ENCODE measurements at regions not wholly inside any gene's neighbourhood (a gene's known extent, or its start where the extent isn't known, plus 50 kb on each side); places are given as distances from the start of the nearest gene placed in this dataset.

DNA sequence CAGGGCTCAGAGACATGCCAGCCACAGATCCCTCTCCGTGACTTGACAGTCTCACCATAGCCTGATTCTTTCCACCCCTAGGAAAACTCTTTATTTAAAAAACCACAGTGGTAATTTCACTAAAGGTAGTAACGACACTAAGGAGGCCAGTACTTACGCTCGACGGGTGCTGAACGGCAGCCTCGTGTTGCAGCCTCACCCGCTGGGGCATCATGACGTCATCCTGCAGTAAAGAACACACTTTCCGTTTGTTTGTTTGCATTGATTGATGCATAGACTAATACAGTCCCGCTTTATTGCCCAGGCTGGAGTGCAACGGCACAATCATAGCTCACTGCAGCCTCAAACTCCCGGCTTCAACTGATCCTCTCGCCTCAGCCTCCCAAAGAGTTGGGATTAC lies 65.1 kb upstream of the METRNL start:
- Histone ChIP-seq H3K36me3 (no peaks in the 10 kb centered on the region), H3K27me3 (ENCODE audit: low read depth) (no peaks in the 10 kb centered on the region), H3K9me3 (no peaks in the 10 kb centered on the region), H3K4me1 (no peaks in the 10 kb centered on the region), H3K27ac (no peak overlapping the region), H3K4me3 (no peak overlapping the region)
- ATAC-seq: no peak
- no peak for DNase-seq
- intact Hi-C loops (cut with DNase I): no loop called here
- TF ChIP-seq, protein P1, sequence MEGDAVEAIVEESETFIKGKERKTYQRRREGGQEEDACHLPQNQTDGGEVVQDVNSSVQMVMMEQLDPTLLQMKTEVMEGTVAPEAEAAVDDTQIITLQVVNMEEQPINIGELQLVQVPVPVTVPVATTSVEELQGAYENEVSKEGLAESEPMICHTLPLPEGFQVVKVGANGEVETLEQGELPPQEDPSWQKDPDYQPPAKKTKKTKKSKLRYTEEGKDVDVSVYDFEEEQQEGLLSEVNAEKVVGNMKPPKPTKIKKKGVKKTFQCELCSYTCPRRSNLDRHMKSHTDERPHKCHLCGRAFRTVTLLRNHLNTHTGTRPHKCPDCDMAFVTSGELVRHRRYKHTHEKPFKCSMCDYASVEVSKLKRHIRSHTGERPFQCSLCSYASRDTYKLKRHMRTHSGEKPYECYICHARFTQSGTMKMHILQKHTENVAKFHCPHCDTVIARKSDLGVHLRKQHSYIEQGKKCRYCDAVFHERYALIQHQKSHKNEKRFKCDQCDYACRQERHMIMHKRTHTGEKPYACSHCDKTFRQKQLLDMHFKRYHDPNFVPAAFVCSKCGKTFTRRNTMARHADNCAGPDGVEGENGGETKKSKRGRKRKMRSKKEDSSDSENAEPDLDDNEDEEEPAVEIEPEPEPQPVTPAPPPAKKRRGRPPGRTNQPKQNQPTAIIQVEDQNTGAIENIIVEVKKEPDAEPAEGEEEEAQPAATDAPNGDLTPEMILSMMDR (IDR thresholded peaks at IDR 0.05): no peak

DNA sequence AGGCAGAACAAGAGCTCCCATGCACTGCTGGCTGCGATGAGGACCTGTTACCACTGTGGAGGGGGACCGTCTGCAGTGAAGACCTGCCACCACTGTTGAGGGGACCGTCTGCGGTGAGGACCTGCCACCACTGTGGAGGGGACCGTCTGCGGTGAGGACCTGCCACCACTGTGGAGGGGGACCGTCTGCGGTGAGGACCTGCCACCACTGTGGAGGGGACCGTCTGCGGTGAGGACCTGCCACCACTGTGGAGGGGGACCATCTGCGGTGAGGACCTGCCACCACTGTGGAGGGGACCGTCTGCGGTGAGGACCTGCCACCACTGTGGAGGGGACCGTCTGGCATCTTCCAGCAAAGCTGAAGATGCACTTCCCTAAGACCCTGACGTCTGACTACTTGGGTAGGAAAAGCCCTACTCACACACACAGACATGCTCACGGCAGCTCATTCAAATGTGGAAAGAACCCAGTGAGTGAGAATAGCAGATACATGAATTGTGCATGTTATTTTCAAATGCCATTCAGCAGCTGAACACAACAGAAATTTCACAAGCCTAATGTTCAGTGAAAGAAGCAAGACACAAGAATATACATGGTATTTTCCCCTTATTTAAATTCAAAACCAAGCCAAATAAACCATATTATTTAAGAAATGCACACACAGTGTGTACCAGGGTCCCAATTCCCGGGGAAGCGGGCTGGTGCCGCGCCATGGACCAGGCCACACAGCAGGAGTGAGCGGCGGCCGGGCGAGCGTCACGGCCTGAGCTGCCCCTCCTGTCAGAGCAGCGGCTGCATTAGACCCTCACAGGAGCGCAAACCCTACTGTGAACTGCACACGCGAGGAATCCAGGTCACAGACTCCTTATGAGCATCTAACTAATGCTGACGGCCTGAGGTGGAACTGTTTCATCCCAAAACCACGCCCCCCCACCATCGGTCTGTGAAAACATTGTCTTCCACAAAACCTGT lies 64.2 kb upstream of the METRNL start:
- no peak for DNase-seq
- Histone ChIP-seq H3K9me3 (no peaks in the 10 kb centered on the region), H3K4me3 (no peak overlapping the region), H3K27me3 (ENCODE audit: low read depth) (no peaks in the 10 kb centered on the region), H3K4me1 (no peaks in the 10 kb centered on the region), H3K36me3 (no peaks in the 10 kb centered on the region), H3K27ac (no peak overlapping the region)
- no peak for ATAC-seq
- intact Hi-C loops (cut with DNase I): no loop called here
- TF ChIP-seq, protein P1 (IDR thresholded peaks at IDR 0.05): no peak

DNA sequence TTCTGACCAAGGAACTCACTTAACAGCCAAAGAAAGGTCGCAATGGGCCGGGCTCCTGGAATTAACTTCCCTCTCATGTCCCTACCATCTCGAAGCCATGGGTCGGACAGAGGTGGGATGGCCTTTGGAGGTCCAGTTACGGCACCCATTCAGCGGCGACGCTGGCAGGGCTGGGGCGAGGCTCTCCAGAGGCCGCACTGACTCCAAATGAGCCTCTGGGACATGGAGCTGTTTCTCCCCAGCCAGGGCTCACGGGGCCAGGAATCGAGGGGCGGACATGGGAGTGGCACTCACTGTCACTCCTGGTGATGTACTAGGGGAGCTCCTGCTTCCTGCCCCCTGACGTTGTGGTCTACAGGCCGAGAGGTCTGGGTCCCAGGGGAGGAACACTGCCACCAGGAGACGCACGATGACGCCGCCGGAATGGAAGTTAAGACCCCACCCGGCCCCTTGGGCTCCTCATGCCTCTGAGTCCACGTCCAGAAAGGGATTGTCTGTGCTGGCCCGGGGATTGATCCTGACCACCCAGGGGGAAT lies 60.7 kb upstream of the METRNL start:
- Histone ChIP-seq H3K27me3 (ENCODE audit: low read depth) (no peaks in the 10 kb centered on the region), H3K27ac (no peak overlapping the region), H3K9me3 (no peaks in the 10 kb centered on the region), H3K4me1 (no peaks in the 10 kb centered on the region), H3K36me3 (no peaks in the 10 kb centered on the region), H3K4me3 (no peak overlapping the region)
- TF ChIP-seq, protein P1 (IDR thresholded peaks at IDR 0.05): no peak
- intact Hi-C loops (cut with DNase I): no loop called here
- DNase-seq (no peak), ATAC-seq (no peak)

DNA sequence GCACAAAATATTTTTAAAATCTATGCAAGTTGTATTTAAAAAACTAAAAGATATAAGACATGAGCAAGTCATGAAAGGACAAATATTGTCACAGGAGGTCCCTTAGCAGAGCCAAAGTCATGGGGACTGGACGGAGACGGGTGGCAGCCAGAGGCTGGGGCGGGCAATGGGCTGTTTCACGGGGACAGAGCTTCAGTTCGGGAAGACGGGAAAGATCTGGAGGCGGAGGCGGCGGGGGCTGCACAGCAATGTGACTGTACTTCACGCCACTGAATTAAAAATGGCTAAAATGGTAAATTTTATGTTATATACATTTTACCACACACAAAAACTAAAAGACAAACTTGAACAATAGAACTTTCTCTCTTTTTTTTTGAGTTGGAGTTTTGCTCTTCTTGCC lies 60.0 kb upstream of the METRNL start:
- ATAC-seq (no peak), DNase-seq (no peak)
- intact Hi-C loops (cut with DNase I): no loop called here
- Histone ChIP-seq H3K9me3 (no peaks in the 10 kb centered on the region), H3K36me3 (peaks cover 6% of the 10 kb centered on the region), H3K4me3 (no peak overlapping the region), H3K4me1 (no peaks in the 10 kb centered on the region), H3K27me3 (ENCODE audit: low read depth) (no peaks in the 10 kb centered on the region), H3K27ac (no peak overlapping the region)
- TF ChIP-seq, protein P1 (IDR thresholded peaks at IDR 0.05): no peak

DNA sequence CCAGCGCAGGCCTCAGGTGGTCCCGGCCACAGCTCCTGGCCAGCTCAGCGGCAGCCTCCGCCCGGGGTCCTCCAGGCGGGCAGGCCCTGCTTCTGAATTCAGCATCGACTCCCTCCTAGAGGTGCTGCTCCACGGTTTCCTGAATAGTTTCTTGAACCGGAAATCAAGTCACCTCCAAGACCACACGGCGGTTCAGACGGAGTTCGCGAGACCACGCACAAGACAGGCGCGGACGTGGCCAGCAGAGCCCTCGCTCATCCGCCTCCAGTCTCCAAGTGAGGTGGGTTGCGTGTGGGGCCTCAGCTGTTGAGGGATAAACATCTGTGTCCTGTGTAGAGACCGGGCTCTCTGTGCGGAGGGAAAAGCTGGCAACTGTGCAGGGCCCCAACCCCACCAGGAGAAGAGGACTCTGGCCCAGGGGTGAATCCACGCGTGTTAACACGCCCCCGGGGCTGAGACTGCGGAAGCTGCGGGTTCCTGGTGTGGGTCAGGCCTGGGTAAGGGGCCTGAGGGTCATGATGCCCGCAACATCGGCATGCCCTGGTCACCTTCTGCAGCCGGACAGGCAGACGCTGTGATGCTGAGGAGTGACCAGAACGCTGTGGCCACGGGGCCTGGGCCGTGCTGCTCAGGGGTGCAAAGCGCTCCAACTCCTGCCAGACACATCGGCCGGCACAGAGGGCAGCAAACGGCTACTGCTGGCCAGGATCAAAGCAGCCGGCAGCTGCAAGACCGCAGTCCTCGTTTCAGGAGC lies 55.0 kb upstream of the METRNL start:
- no peaks in the 10 kb centered on the region for H3K4me1 ChIP-seq
- TF ChIP-seq, protein P1 (IDR thresholded peaks at IDR 0.05): no peak
- H3K27me3 ChIP-seq (ENCODE audit: low read depth): no peaks in the 10 kb centered on the region
- H3K9me3 ChIP-seq: no peaks in the 10 kb centered on the region
- no peak for DNase-seq
- intact Hi-C loops (cut with DNase I): no loop called here
- no peak overlapping the region for H3K27ac ChIP-seq
- ATAC-seq: peak in 1 of 2 donors; percentile 39
- H3K36me3 ChIP-seq: peaks cover 6% of the 10 kb centered on the region
- H3K4me3 ChIP-seq: no peak overlapping the region
